Neural progenitor cell (in vitro differentiated cells): ENCODE measurements at regions not wholly inside any gene's neighbourhood (a gene's known extent, or its start where the extent isn't known, plus 50 kb on each side); places are given as distances from the start of the nearest gene placed in this dataset.

ENCODE experiments used
- DNase-seq: peaks from one replicate; pipeline ENCODE4 v3.0.0-alpha.2; 2016; ENCODE audit warnings: low spot score
- H2AFZ ChIP-seq: fragments of 200-600 bp; sonication (generic); replicated peaks from 2 replicates; pipeline ENCODE4 v1.6.1; 2016; ENCODE audit warnings: antibody characterized with exemption
- H3F3A ChIP-seq: fragments of 200-600 bp; sonication (generic); 2 replicates; pipeline ENCODE4 v1.6.1; 2016; ENCODE audit warnings: antibody characterized with exemption, low read depth
- H3K27ac ChIP-seq: fragments of 200-600 bp; sonication (generic); 2 replicates; pipeline ENCODE4 v1.5.1; 2016; ENCODE audit warnings: mild to moderate bottlenecking
- H3K27me3 ChIP-seq: fragments of 200-600 bp; sonication (generic); 2 replicates; pipeline ENCODE4 v1.6.1; 2016; ENCODE audit warnings: mild to moderate bottlenecking, moderate library complexity
- H3K36me3 ChIP-seq: fragments of 200-600 bp; sonication (generic); 2 replicates; pipeline ENCODE4 v1.5.1; 2016
- H3K4me1 ChIP-seq: fragments of 200-600 bp; sonication (generic); 2 replicates; pipeline ENCODE4 v1.6.1; 2016; ENCODE audit warnings: mixed run types
- H3K4me2 ChIP-seq: fragments of 200-600 bp; sonication (generic); 2 replicates; pipeline ENCODE4 v1.6.1; 2016
- H3K4me3 ChIP-seq: fragments of 200-600 bp; sonication (generic); 2 replicates; pipeline ENCODE4 v1.5.1; 2016
- H3K79me2 ChIP-seq: fragments of 200-600 bp; sonication (generic); 2 replicates; pipeline ENCODE4 v1.6.1; 2016; ENCODE audit warnings: low read depth
- H3K9ac ChIP-seq: fragments of 200-600 bp; sonication (generic); 2 replicates; pipeline ENCODE4 v1.6.1; 2016
- H3K9me3 ChIP-seq: fragments of 200-600 bp; sonication (generic); 2 replicates; pipeline ENCODE4 v1.5.1; 2016; ENCODE audit warnings: low read depth
- H4K20me1 ChIP-seq: fragments of 200-600 bp; sonication (generic); 2 replicates; pipeline ENCODE4 v1.6.1; 2016; ENCODE audit warnings: low read depth
- H3K27ac Mint-ChIP-seq: 3 replicates; pipeline ENCODE4 v1.8.0; 2021; ENCODE audit warnings: mixed read lengths
- H3K27me3 Mint-ChIP-seq: 2 replicates; pipeline ENCODE4 v1.8.0; 2022; ENCODE audit warnings: low read depth, mild to moderate bottlenecking, inconsistent platforms, moderate library complexity, mixed read lengths; ENCODE audit not compliant: insufficient read depth
- H3K36me3 Mint-ChIP-seq: 3 replicates; pipeline ENCODE4 v1.8.0; 2021; ENCODE audit warnings: mixed read lengths
- H3K4me1 Mint-ChIP-seq: 3 replicates; pipeline ENCODE4 v1.8.0; 2021; ENCODE audit warnings: mixed read lengths
- H3K4me3 Mint-ChIP-seq: 3 replicates; pipeline ENCODE4 v1.8.0; 2021; ENCODE audit warnings: mild to moderate bottlenecking, moderate library complexity, mixed read lengths
- H3K9me3 Mint-ChIP-seq: 3 replicates; pipeline ENCODE4 v1.8.0; 2020; ENCODE audit warnings: mixed read lengths
- CTCF ChIP-seq: fragments of 200-600 bp; sonication (generic); IDR thresholded peaks from 2 replicates; pipeline ENCODE4 v1.5.1; 2017; ENCODE audit warnings: antibody characterized with exemption, mild to moderate bottlenecking
- EZH2 ChIP-seq: fragments of 200-600 bp; sonication (generic); IDR thresholded peaks from 2 replicates; pipeline ENCODE4 v1.6.1; 2017; ENCODE audit warnings: antibody characterized with exemption, mild to moderate bottlenecking, moderate library complexity
- EZH2phosphoT487 ChIP-seq: fragments of 200-600 bp; sonication (generic); IDR thresholded peaks from 2 replicates; pipeline ENCODE4 v1.6.1; 2017; ENCODE audit warnings: antibody characterized with exemption

GRCh38 chr12:25388183-25388582, 137.5 kb upstream of the KRAS start:
- Histone ChIP-seq H3K36me3 (no peaks in the 10 kb centered on the region), H3K79me2 (no peaks in the 10 kb centered on the region), H3K27ac (no peak overlapping the region), H3F3A (peaks cover 10% of the 10 kb centered on the region), H3K4me2 (no peak overlapping the region), H3K27me3 (peaks cover 20% of the 10 kb centered on the region), H4K20me1 (no peaks in the 10 kb centered on the region), H3K9me3 (no peaks in the 10 kb centered on the region), H2AFZ (no peak overlapping the region), H3K4me1 (no peaks in the 10 kb centered on the region), H3K4me3 (no peak overlapping the region), H3K9ac (no peak overlapping the region)
- Mint-ChIP-seq H3K9me3 (peaks cover 3% of the 10 kb centered on the region), H3K27ac (no peak overlapping the region), H3K4me3 (no peak overlapping the region), H3K36me3 (no peaks in the 10 kb centered on the region), H3K4me1 (peaks cover 17% of the 10 kb centered on the region), H3K27me3 (peaks cover 15% of the 10 kb centered on the region)
- no peak for DNase-seq
- TF ChIP-seq EZH2phosphoT487 (no peak), EZH2 (no peak), CTCF (no peak)

GRCh38 chr12:25387732-25388050, 137.0 kb upstream of the KRAS start:
- H4K20me1 ChIP-seq = no peaks in the 10 kb centered on the region
- H3K9me3 Mint-ChIP-seq = peaks cover 3% of the 10 kb centered on the region
- H2AFZ ChIP-seq = no peak overlapping the region
- no peaks in the 10 kb centered on the region for H3K79me2 ChIP-seq
- peaks cover 10% of the 10 kb centered on the region for H3F3A ChIP-seq
- TF ChIP-seq CTCF (no peak), EZH2 (no peak), EZH2phosphoT487 (no peak)
- H3K27me3 Mint-ChIP-seq = peaks cover 20% of the 10 kb centered on the region
- H3K4me3 Mint-ChIP-seq = peak overlapping the region; percentile 76
- H3K27ac ChIP-seq = no peak overlapping the region
- peaks cover 17% of the 10 kb centered on the region for H3K4me1 Mint-ChIP-seq
- no peak overlapping the region for H3K4me3 ChIP-seq
- H3K27ac Mint-ChIP-seq = no peak overlapping the region
- H3K9ac ChIP-seq = no peak overlapping the region
- no peak overlapping the region for H3K4me2 ChIP-seq
- H3K4me1 ChIP-seq = no peaks in the 10 kb centered on the region
- no peak for DNase-seq
- no peaks in the 10 kb centered on the region for H3K36me3 ChIP-seq
- no peaks in the 10 kb centered on the region for H3K36me3 Mint-ChIP-seq
- H3K9me3 ChIP-seq = no peaks in the 10 kb centered on the region
- H3K27me3 ChIP-seq = peaks cover 20% of the 10 kb centered on the region

- Histone ChIP-seq H3K27me3 (peaks cover 20% of the 10 kb centered on the region), H3K36me3 (no peaks in the 10 kb centered on the region), H3K9ac (no peak overlapping the region), H3F3A (peaks cover 10% of the 10 kb centered on the region), H3K79me2 (no peaks in the 10 kb centered on the region), H3K4me3 (peak overlapping the region; percentile 69), H3K9me3 (no peaks in the 10 kb centered on the region), H3K4me1 (no peaks in the 10 kb centered on the region), H3K4me2 (peak overlapping the region; percentile 92), H3K27ac (no peak overlapping the region), H4K20me1 (no peaks in the 10 kb centered on the region), H2AFZ (peak overlapping the region; percentile 93)
- Mint-ChIP-seq H3K27ac (peak overlapping the region; percentile 39), H3K9me3 (peaks cover 3% of the 10 kb centered on the region), H3K27me3 (peaks cover 22% of the 10 kb centered on the region), H3K36me3 (no peaks in the 10 kb centered on the region), H3K4me3 (peak overlapping the region; percentile 99), H3K4me1 (peaks cover 17% of the 10 kb centered on the region)
- peak; percentile 88 for DNase-seq
- TF ChIP-seq CTCF (peak; percentile 95), EZH2 (no peak), EZH2phosphoT487 (peak; percentile 45)
Measured at GRCh38 chr12:25386831-25387731, 136.4 kb upstream of the KRAS start.
